ENCODE measurements at regions not wholly inside any gene's neighbourhood (a gene's known extent, or its start where the extent isn't known, plus 50 kb on each side); places are given as distances from the start of the nearest gene placed in this dataset.

DNA sequence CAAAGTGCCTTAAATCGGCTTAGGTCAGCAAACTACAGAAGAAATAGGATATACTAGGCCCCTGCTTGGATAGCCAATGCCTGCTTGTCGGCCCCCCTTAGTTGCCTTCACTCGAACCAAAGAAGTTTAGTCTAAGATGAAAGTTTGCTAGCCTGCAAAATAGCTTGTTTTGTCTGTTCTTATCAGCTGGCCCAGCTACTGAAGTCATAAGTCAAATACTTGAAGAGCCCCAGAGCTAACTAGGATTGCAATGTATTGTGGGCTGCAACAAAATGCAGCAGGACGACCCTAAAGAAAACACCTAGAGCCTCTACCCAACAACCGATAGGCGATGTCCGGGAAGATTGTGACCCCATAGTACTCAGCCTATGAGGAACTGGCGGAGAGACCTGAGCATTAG lies 183.5 kb upstream of the HS6ST1 start:
- no peaks in the 10 kb centered on the region for H3K9me3 ChIP-seq
- TF ChIP-seq POLR2AphosphoS5 (IDR thresholded peaks at IDR 0.05; ENCODE audit: low read depth, low read length) = no peak
- no peak for TF ChIP-seq RAD21 (IDR thresholded peaks at IDR 0.05; ENCODE audit: low read length)
- TF ChIP-seq, protein P1, sequence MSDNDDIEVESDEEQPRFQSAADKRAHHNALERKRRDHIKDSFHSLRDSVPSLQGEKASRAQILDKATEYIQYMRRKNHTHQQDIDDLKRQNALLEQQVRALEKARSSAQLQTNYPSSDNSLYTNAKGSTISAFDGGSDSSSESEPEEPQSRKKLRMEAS (IDR thresholded peaks at IDR 0.05; ENCODE audit: low read depth) = no peak
- TF ChIP-seq MXI1 (IDR thresholded peaks at IDR 0.05; ENCODE audit: low read depth, low read length) = no peak
- no peak for TF ChIP-seq CHD2 (IDR thresholded peaks at IDR 0.05; ENCODE audit: low read length, partially characterized antibody)
- no peak for TF ChIP-seq FOXM1 (IDR thresholded peaks at IDR 0.05; ENCODE audit: low read depth)
- TF ChIP-seq EP300 (IDR thresholded peaks at IDR 0.05; ENCODE audit: borderline replicate concordance in 1 of 2, low read depth in 1 of 2, low read length in 1 of 2) = no peak
- TF ChIP-seq, protein P2, sequence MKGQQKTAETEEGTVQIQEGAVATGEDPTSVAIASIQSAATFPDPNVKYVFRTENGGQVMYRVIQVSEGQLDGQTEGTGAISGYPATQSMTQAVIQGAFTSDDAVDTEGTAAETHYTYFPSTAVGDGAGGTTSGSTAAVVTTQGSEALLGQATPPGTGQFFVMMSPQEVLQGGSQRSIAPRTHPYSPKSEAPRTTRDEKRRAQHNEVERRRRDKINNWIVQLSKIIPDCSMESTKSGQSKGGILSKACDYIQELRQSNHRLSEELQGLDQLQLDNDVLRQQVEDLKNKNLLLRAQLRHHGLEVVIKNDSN (IDR thresholded peaks at IDR 0.05; ENCODE audit: borderline replicate concordance, low read depth) = no peak
- TF ChIP-seq FOXJ3 (CRISPR knock-in tag; IDR thresholded peaks at IDR 0.05) = no peak
- no peak for TF ChIP-seq EZH2phosphoT487 (IDR thresholded peaks at IDR 0.05; ENCODE audit: borderline replicate concordance, low read depth)
- no peak for TF ChIP-seq TEAD4 (IDR thresholded peaks at IDR 0.05; ENCODE audit: borderline replicate concordance, insufficient read depth)
- no peak for TF ChIP-seq SIN3A (IDR thresholded peaks at IDR 0.05; ENCODE audit: borderline replicate concordance, low read depth, low read length)
- TF ChIP-seq PBX3 (IDR thresholded peaks at IDR 0.05) = no peak
- TF ChIP-seq RXRA (IDR thresholded peaks at IDR 0.05; ENCODE audit: borderline replicate concordance, low read depth) = no peak
- no peak for TF ChIP-seq TCF12 (IDR thresholded peaks at IDR 0.05)
- TF ChIP-seq TAF1 (IDR thresholded peaks at IDR 0.05; ENCODE audit: borderline replicate concordance, low read depth, low read length) = no peak
- H3K4me1 ChIP-seq (ENCODE audit: control insufficient read depth in 1 of 2, insufficient read depth in 2 of 2, low read depth in 1 of 2, low read length in 1 of 2) = peaks cover 0 to 8% of the 10 kb centered on the region in 2 experiments; a peak in 1 of 4 replicates
- no peak overlapping the region for H3K4me2 ChIP-seq
- H3K9ac ChIP-seq = no peak overlapping the region
- H3K4me3 ChIP-seq (ENCODE audit: low read depth in 2 of 2, low read length in 1 of 2) = no peak overlapping the region
- H3K9me2 ChIP-seq = no peaks in the 10 kb centered on the region
- 39% methylated on average over 4 of the region's 8 CpGs for WGBS (ENCODE audit: low lambda C conversion rate)
- DNase-seq = no peak
- H3K27ac ChIP-seq (ENCODE audit: low read depth in 2 of 2, low read length in 1 of 2) = no peak overlapping the region
- ChIA-PET CTCF (no interaction called here), POLR2A (no interaction called here)
- no peaks in the 10 kb centered on the region for H4K20me1 ChIP-seq (ENCODE audit: insufficient read depth)
- no peaks in the 10 kb centered on the region for H3K27me3 ChIP-seq (ENCODE audit: insufficient read depth)
- H2AFZ ChIP-seq (ENCODE audit: low read depth) = no peak overlapping the region
- no peaks in the 10 kb centered on the region for H3K79me2 ChIP-seq (ENCODE audit: insufficient read depth)
- no peaks in the 10 kb centered on the region for H3F3A ChIP-seq (replicated peaks; ENCODE audit: insufficient read depth)
- H3K36me3 ChIP-seq (replicated peaks in 1 of 2; ENCODE audit: control insufficient read depth in 1 of 2, insufficient read depth in 2 of 2, low read length in 1 of 2) = no peaks in the 10 kb centered on the region

- Histone ChIP-seq H3K4me3 (ENCODE audit: low read depth in 2 of 2, low read length in 1 of 2) (no peak overlapping the region), H3K9ac (no peak overlapping the region), H3K27me3 (ENCODE audit: insufficient read depth) (no peaks in the 10 kb centered on the region), H3K9me2 (no peaks in the 10 kb centered on the region), H2AFZ (ENCODE audit: low read depth) (no peak overlapping the region), H3K27ac (ENCODE audit: low read depth in 2 of 2, low read length in 1 of 2) (no peak overlapping the region), H3K9me3 (no peaks in the 10 kb centered on the region), H3K79me2 (ENCODE audit: insufficient read depth) (no peaks in the 10 kb centered on the region), H3K36me3 (replicated peaks in 1 of 2; ENCODE audit: control insufficient read depth in 1 of 2, insufficient read depth in 2 of 2, low read length in 1 of 2) (no peaks in the 10 kb centered on the region), H3F3A (replicated peaks; ENCODE audit: insufficient read depth) (no peaks in the 10 kb centered on the region), H3K4me2 (no peak overlapping the region), H4K20me1 (ENCODE audit: insufficient read depth) (no peaks in the 10 kb centered on the region), H3K4me1 (ENCODE audit: control insufficient read depth in 1 of 2, insufficient read depth in 2 of 2, low read depth in 1 of 2, low read length in 1 of 2) (peaks cover 0 to 8% of the 10 kb centered on the region in 2 experiments; a peak in 1 of 4 replicates)
- WGBS (ENCODE audit: low lambda C conversion rate) = 41% methylated on average over 6 of the region's 12 CpGs
- no peak for DNase-seq
- CTCF ChIA-PET = no interaction called here
- POLR2A ChIA-PET = no interaction called here
- no peak for TF ChIP-seq MXI1 (IDR thresholded peaks at IDR 0.05; ENCODE audit: low read depth, low read length)
- TF ChIP-seq, protein P3, sequence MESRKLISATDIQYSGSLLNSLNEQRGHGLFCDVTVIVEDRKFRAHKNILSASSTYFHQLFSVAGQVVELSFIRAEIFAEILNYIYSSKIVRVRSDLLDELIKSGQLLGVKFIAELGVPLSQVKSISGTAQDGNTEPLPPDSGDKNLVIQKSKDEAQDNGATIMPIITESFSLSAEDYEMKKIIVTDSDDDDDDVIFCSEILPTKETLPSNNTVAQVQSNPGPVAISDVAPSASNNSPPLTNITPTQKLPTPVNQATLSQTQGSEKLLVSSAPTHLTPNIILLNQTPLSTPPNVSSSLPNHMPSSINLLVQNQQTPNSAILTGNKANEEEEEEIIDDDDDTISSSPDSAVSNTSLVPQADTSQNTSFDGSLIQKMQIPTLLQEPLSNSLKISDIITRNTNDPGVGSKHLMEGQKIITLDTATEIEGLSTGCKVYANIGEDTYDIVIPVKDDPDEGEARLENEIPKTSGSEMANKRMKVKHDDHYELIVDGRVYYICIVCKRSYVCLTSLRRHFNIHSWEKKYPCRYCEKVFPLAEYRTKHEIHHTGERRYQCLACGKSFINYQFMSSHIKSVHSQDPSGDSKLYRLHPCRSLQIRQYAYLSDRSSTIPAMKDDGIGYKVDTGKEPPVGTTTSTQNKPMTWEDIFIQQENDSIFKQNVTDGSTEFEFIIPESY (IDR thresholded peaks at IDR 0.05; ENCODE audit: borderline replicate concordance, low read depth) = no peak
- no peak for TF ChIP-seq SMC3 (IDR thresholded peaks at IDR 0.05; ENCODE audit: low read depth, low read length)
- TF ChIP-seq TAF1 (IDR thresholded peaks at IDR 0.05; ENCODE audit: borderline replicate concordance, low read depth, low read length) = no peak
- no peak for TF ChIP-seq TCF12 (IDR thresholded peaks at IDR 0.05)
- no peak for TF ChIP-seq RAD21 (IDR thresholded peaks at IDR 0.05; ENCODE audit: low read length)
- TF ChIP-seq, protein P1 (IDR thresholded peaks at IDR 0.05; ENCODE audit: low read depth) = no peak
- TF ChIP-seq GABPA (IDR thresholded peaks at IDR 0.05; ENCODE audit: low read depth) = no peak
- TF ChIP-seq RCOR1 (IDR thresholded peaks at IDR 0.05; ENCODE audit: low read length) = no peak
- TF ChIP-seq, protein P4, sequence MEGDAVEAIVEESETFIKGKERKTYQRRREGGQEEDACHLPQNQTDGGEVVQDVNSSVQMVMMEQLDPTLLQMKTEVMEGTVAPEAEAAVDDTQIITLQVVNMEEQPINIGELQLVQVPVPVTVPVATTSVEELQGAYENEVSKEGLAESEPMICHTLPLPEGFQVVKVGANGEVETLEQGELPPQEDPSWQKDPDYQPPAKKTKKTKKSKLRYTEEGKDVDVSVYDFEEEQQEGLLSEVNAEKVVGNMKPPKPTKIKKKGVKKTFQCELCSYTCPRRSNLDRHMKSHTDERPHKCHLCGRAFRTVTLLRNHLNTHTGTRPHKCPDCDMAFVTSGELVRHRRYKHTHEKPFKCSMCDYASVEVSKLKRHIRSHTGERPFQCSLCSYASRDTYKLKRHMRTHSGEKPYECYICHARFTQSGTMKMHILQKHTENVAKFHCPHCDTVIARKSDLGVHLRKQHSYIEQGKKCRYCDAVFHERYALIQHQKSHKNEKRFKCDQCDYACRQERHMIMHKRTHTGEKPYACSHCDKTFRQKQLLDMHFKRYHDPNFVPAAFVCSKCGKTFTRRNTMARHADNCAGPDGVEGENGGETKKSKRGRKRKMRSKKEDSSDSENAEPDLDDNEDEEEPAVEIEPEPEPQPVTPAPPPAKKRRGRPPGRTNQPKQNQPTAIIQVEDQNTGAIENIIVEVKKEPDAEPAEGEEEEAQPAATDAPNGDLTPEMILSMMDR (IDR thresholded peaks at IDR 0.05) = no peak
Observed at GRCh38 chr2:128502638-128503246, 184.1 kb upstream of the HS6ST1 start.

Measured in SK-N-SH (cell line).